GM23338 (cell line): ENCODE measurements at regions not wholly inside any gene's neighbourhood (a gene's known extent, or its start where the extent isn't known, plus 50 kb on each side); places are given as distances from the start of the nearest gene placed in this dataset.

Source experiments
- ATAC-seq: fragments of 200-7000 bp; cut with Tn5 transposase; 3 replicates; pipeline ENCODE4 v1.9.1; 2020
- DNase-seq: peaks from one replicate; pipeline ENCODE4 v3.0.0-alpha.2; 2015; ENCODE audit warnings: low spot score
- H2AFZ ChIP-seq: fragments of 200-600 bp; sonication (generic); 2 replicates; pipeline ENCODE4 v1.8.0; 2016; ENCODE audit warnings: antibody characterized with exemption, mild to moderate bottlenecking, moderate library complexity
- H3F3A ChIP-seq: fragments of 200-600 bp; sonication (generic); replicated peaks from 2 replicates; pipeline ENCODE4 v1.8.0; 2017; ENCODE audit warnings: antibody characterized with exemption, mixed run types, low read depth
- H3K27ac ChIP-seq: fragments of 200-600 bp; sonication (generic); 2 replicates; pipeline ENCODE4 v1.6.1; 2016; ENCODE audit warnings: low read depth
- H3K27me3 ChIP-seq: fragments of 200-600 bp; sonication (generic); 2 replicates; pipeline ENCODE4 v1.8.0; 2016; ENCODE audit warnings: mild to moderate bottlenecking, mixed run types, moderate library complexity; ENCODE audit not compliant: insufficient read depth
- H3K36me3 ChIP-seq: fragments of 200-600 bp; sonication (generic); 2 replicates; pipeline ENCODE4 v1.8.0; 2016; ENCODE audit warnings: mild to moderate bottlenecking; ENCODE audit not compliant: insufficient read depth
- H3K4me1 ChIP-seq: fragments of 200-600 bp; sonication (generic); 2 replicates; pipeline ENCODE4 v1.8.0; 2016; ENCODE audit warnings: mild to moderate bottlenecking, moderate library complexity; ENCODE audit not compliant: insufficient read depth
- H3K4me2 ChIP-seq: fragments of 200-600 bp; sonication (generic); 2 replicates; pipeline ENCODE4 v1.7.1; 2017; ENCODE audit warnings: mixed run types
- H3K4me3 ChIP-seq: fragments of 200-600 bp; sonication (generic); 2 replicates; pipeline ENCODE4 v1.6.1; 2016; ENCODE audit warnings: mixed run types
- H3K79me2 ChIP-seq: fragments of 200-600 bp; sonication (generic); replicated peaks from 2 replicates; pipeline ENCODE4 v1.8.0; 2017; ENCODE audit warnings: mild to moderate bottlenecking; ENCODE audit not compliant: insufficient read depth
- H3K9me2 ChIP-seq: fragments of 200-600 bp; sonication (generic); 2 replicates; pipeline ENCODE4 v1.8.0; 2017; ENCODE audit not compliant: insufficient read depth
- H4K20me1 ChIP-seq: fragments of 200-600 bp; sonication (generic); replicated peaks from 2 replicates; pipeline ENCODE4 v1.8.0; 2017; ENCODE audit warnings: mild to moderate bottlenecking; ENCODE audit not compliant: insufficient read depth
- H3K27ac Mint-ChIP-seq: 2 replicates; pipeline ENCODE4 v1.8.0; 2020; ENCODE audit warnings: inconsistent platforms, mild to moderate bottlenecking, moderate library complexity, mixed read lengths
- H3K27me3 Mint-ChIP-seq: 3 replicates; pipeline ENCODE4 v1.8.0; 2022; ENCODE audit warnings: low read depth, mild to moderate bottlenecking, moderate library complexity, mixed read lengths, inconsistent platforms; ENCODE audit not compliant: insufficient read depth, poor library complexity
- H3K36me3 Mint-ChIP-seq: 3 replicates; pipeline ENCODE4 v1.8.0; 2021; ENCODE audit warnings: low read depth, mild to moderate bottlenecking, inconsistent platforms, moderate library complexity, mixed read lengths
- H3K4me1 Mint-ChIP-seq: 3 replicates; pipeline ENCODE4 v1.8.0; 2020; ENCODE audit warnings: mild to moderate bottlenecking, inconsistent platforms, mixed read lengths
- H3K4me3 Mint-ChIP-seq: 3 replicates; pipeline ENCODE4 v1.8.0; 2021; ENCODE audit warnings: moderate library complexity, mild to moderate bottlenecking, inconsistent platforms, mixed read lengths
- H3K9me3 Mint-ChIP-seq: 3 replicates; pipeline ENCODE4 v1.8.0; 2020; ENCODE audit warnings: moderate library complexity, mild to moderate bottlenecking, inconsistent platforms, mixed read lengths
- CREB1 ChIP-seq: fragments of 250-450 bp; sonication (Bioruptor Pico); IDR thresholded peaks from 2 replicates; pipeline ENCODE4 v1.5.0; 2020; ENCODE audit warnings: low read depth, mild to moderate bottlenecking, moderate library complexity
- EZH2 ChIP-seq: fragments of 200-600 bp; sonication (generic); IDR thresholded peaks from one replicate; pipeline ENCODE4 v1.8.0; 2017; ENCODE audit warnings: antibody characterized with exemption, mild to moderate bottlenecking, low read depth; ENCODE audit not compliant: unreplicated experiment
- JUNB ChIP-seq: IDR thresholded peaks from one replicate; pipeline ENCODE4 v1.6.1; 2016; ENCODE audit warnings: antibody characterized with exemption; ENCODE audit not compliant: unreplicated experiment
- NANOG ChIP-seq: IDR thresholded peaks from 2 replicates; pipeline ENCODE4 v1.6.1; 2016; ENCODE audit warnings: antibody characterized with exemption, borderline replicate concordance
- REST ChIP-seq: IDR thresholded peaks from one replicate; pipeline ENCODE4 v1.6.1; 2018; ENCODE audit warnings: antibody characterized with exemption; ENCODE audit not compliant: unreplicated experiment
- ZNF114 ChIP-seq: fragments of 250-450 bp; sonication (Bioruptor Pico); IDR thresholded peaks from 2 replicates; pipeline ENCODE4 v1.5.0; 2020; ENCODE audit warnings: mild to moderate bottlenecking, moderate library complexity
- ZNF462 ChIP-seq: fragments of 250-450 bp; sonication (Bioruptor Pico); IDR thresholded peaks from 2 replicates; pipeline ENCODE4 v1.5.0; 2020; ENCODE audit warnings: mild to moderate bottlenecking, moderate library complexity

- no peak for TF ChIP-seq ZNF462 (CRISPR knock-in tag)
Observed at GRCh38 chr3:73681198-73681597, 56.5 kb upstream of the PDZRN3 start (continued).

GRCh38 chr3:73680391-73681095 is 55.8 kb upstream of the PDZRN3 start:
- Histone ChIP-seq H3K4me1 (peaks cover 29% of the 10 kb centered on the region), H3K79me2 (no peaks in the 10 kb centered on the region), H3K27me3 (no peaks in the 10 kb centered on the region), H3K27ac (no peak overlapping the region), H3K4me2 (no peak overlapping the region), H2AFZ (no peak overlapping the region), H4K20me1 (no peaks in the 10 kb centered on the region), H3F3A (no peaks in the 10 kb centered on the region), H3K36me3 (no peaks in the 10 kb centered on the region), H3K4me3 (no peak overlapping the region), H3K9me2 (0 out of 2 replicates have a peak, but pooled peaks cover 3% of the 10 kb centered on the region)
- no peaks in the 10 kb centered on the region for H3K36me3 Mint-ChIP-seq
- no peaks in the 10 kb centered on the region for H3K9me3 Mint-ChIP-seq
- H3K27ac Mint-ChIP-seq = no peak overlapping the region
- DNase-seq (no peak), ATAC-seq (no peak)
- no peak overlapping the region for H3K4me3 Mint-ChIP-seq
- H3K27me3 Mint-ChIP-seq = peaks cover 3% of the 10 kb centered on the region
- peaks cover 28% of the 10 kb centered on the region for H3K4me1 Mint-ChIP-seq
- TF ChIP-seq NANOG (no peak), ZNF114 (CRISPR knock-in tag) (no peak), CREB1 (CRISPR knock-in tag) (no peak), JUNB (no peak), REST (no peak), EZH2 (no peak)
